ENCODE measurements at regions not wholly inside any gene's neighbourhood (a gene's known extent, or its start where the extent isn't known, plus 50 kb on each side); places are given as distances from the start of the nearest gene placed in this dataset.

GRCh38 chr3:103406320-103406850 lies 971.6 kb downstream of the ZPLD1 start:
- Histone ChIP-seq H2AK5ac (ENCODE audit: insufficient read length, low read length) (no peak overlapping the region), H3K18ac (ENCODE audit: insufficient read length, low read depth, low read length) (no peak overlapping the region), H2BK15ac (ENCODE audit: low read depth, low read length) (no peak overlapping the region), H3K9me3 (ENCODE audit: control insufficient read depth, low read depth, low read length) (no peaks in the 10 kb centered on the region), H4K5ac (ENCODE audit: insufficient read length, low read depth, low read length) (no peak overlapping the region), H2BK120ac (ENCODE audit: low read depth, low read length, poor library complexity, severe bottlenecking) (no peak overlapping the region), H3K27ac (ENCODE audit: insufficient read length, low read depth, low read length) (no peak overlapping the region), H2BK5ac (ENCODE audit: insufficient read length, low read length) (no peak overlapping the region), H3K79me2 (ENCODE audit: insufficient read depth, low read length) (no peaks in the 10 kb centered on the region), H2AFZ (ENCODE audit: low read length) (no peak overlapping the region), H4K91ac (ENCODE audit: insufficient read length, low read depth, low read length) (no peak overlapping the region), H3K23me2 (ENCODE audit: insufficient read length, low read depth, low read length, poor library complexity, severe bottlenecking) (no peaks in the 10 kb centered on the region), H2BK20ac (ENCODE audit: low read depth, low read length, poor library complexity, severe bottlenecking) (no peak overlapping the region), H4K20me1 (ENCODE audit: control insufficient read depth, insufficient read depth, insufficient read length) (no peaks in the 10 kb centered on the region), H3K56ac (ENCODE audit: insufficient read length, low read depth, low read length) (no peak overlapping the region), H3T11ph (ENCODE audit: low read length) (no peak overlapping the region), H2BK12ac (ENCODE audit: insufficient read length, low read depth, low read length) (no peak overlapping the region), H3K4me1 (ENCODE audit: insufficient read depth, low read length) (no peaks in the 10 kb centered on the region), H3K14ac (ENCODE audit: insufficient read depth, low read length) (no peak overlapping the region), H3K9ac (ENCODE audit: extremely low read depth, insufficient read length, low read length) (no peak overlapping the region), H3K79me1 (ENCODE audit: insufficient read depth, low read depth, low read length, poor library complexity, severe bottlenecking) (no peaks in the 10 kb centered on the region), H3K27me3 (ENCODE audit: insufficient read depth, low read length) (no peaks in the 10 kb centered on the region), H3K23ac (ENCODE audit: insufficient read length, low read depth, low read length) (no peak overlapping the region), H4K8ac (replicated peaks; ENCODE audit: insufficient read length, low read depth, low read length) (no peak overlapping the region), H3K4ac (ENCODE audit: low read depth, low read length) (no peak overlapping the region), H3K4me2 (ENCODE audit: insufficient read depth, insufficient read length, low read length) (no peak overlapping the region)
- no CpG with 5 or more reads among the region's 7 CpGs for WGBS (ENCODE audit: extremely low coverage, insufficient read length, low lambda C conversion rate)
- no peaks in the 10 kb centered on the region for H3K9me3 Mint-ChIP-seq
- H3K4me3 Mint-ChIP-seq = no peak overlapping the region
- no peak overlapping the region for H3K27ac Mint-ChIP-seq
- DNase-seq = no peak
- no peak for TF ChIP-seq CTCF (conservative IDR thresholded peaks at IDR 0.05)
- H3K4me1 Mint-ChIP-seq = peaks cover 7 to 9% of the 10 kb centered on the region in 2 experiments; a peak in 3 of 4 replicates
- no peaks in the 10 kb centered on the region for H3K36me3 Mint-ChIP-seq (ENCODE audit: insufficient read depth in 1 of 3, low read depth in 3 of 3)
- H3K27me3 Mint-ChIP-seq (ENCODE audit: low read depth) = peaks cover 3% of the 10 kb centered on the region
